Hepatocyte (in vitro differentiated cells): ENCODE measurements at regions not wholly inside any gene's neighbourhood (a gene's known extent, or its start where the extent isn't known, plus 50 kb on each side); places are given as distances from the start of the nearest gene placed in this dataset.

Experiments
- CTCF ChIP-seq: fragments of 200-600 bp; sonication (generic); IDR thresholded peaks from 2 replicates; pipeline ENCODE4 v1.5.1; 2016; ENCODE audit warnings: antibody characterized with exemption, mild to moderate bottlenecking; ENCODE audit not compliant: poor library complexity
- EZH2 ChIP-seq: fragments of 200-600 bp; sonication (generic); IDR thresholded peaks from 2 replicates; pipeline ENCODE4 v1.6.1; 2016; ENCODE audit warnings: antibody characterized with exemption, mild to moderate bottlenecking, borderline replicate concordance
- EZH2phosphoT487 ChIP-seq: fragments of 200-600 bp; sonication (generic); IDR thresholded peaks from one replicate; pipeline ENCODE4 v1.6.1; 2018; ENCODE audit warnings: antibody characterized with exemption, mild to moderate bottlenecking, low read depth, moderate library complexity; ENCODE audit not compliant: unreplicated experiment, severe bottlenecking

DNA sequence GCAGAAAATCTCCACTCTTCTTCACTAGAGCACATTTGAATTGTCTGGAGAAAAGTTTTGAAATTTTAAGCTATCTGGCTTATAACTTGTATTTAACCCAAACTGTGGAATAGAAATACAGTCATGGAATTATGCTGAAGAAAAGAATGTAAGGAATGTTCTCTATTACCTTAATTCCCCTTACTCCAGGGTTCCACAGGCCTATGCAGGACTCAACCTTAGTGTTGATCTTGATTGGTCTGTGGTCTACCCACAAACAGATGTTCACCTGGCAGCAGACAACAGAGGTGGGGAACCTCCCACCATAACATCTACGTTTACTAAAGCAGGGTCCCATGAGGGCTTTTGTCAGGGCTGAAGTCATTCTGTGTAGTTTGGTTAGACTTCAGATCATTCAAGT, 189.3 kb upstream of the GPRIN3 start:
- TF ChIP-seq EZH2 (no peak), CTCF (no peak), EZH2phosphoT487 (no peak)
